ENCODE measurements at regions not wholly inside any gene's neighbourhood (a gene's known extent, or its start where the extent isn't known, plus 50 kb on each side); places are given as distances from the start of the nearest gene placed in this dataset.

DNA sequence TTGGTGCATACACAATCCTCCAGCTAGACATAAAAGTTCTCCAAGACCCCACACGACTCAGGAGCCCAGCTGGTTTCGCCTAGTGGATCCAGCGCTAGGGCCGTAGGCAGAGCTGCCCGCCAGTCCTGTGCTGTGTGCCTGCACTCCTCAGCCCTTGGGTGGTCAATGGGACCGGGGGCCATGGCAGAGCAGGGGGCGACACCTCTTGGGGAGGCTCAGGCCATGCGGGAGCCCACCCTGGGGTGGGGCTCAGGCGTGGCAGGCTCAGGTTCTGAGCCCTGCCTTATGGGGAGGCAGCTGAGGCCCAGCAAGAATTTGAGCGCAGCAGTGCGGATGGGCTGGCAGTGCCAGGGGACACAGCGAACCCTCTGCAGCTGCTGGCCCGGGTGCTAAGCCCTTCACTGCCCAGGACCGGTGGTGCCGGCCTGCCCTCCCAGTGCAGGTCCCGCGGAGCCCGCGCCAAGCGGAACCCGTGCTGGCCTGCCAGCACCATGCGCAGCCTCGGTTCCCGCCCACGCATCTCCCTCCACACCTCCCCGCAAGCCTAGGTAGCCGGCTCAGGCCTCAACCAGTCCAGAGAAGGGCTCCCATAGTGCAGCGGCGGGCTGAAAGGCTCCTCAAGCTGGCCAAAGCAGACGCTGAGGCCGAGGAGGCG is 1566.6 kb upstream of the SLC39A10 start:
- TF ChIP-seq, protein P1, sequence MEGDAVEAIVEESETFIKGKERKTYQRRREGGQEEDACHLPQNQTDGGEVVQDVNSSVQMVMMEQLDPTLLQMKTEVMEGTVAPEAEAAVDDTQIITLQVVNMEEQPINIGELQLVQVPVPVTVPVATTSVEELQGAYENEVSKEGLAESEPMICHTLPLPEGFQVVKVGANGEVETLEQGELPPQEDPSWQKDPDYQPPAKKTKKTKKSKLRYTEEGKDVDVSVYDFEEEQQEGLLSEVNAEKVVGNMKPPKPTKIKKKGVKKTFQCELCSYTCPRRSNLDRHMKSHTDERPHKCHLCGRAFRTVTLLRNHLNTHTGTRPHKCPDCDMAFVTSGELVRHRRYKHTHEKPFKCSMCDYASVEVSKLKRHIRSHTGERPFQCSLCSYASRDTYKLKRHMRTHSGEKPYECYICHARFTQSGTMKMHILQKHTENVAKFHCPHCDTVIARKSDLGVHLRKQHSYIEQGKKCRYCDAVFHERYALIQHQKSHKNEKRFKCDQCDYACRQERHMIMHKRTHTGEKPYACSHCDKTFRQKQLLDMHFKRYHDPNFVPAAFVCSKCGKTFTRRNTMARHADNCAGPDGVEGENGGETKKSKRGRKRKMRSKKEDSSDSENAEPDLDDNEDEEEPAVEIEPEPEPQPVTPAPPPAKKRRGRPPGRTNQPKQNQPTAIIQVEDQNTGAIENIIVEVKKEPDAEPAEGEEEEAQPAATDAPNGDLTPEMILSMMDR (IDR thresholded peaks at IDR 0.05 in 2 of 3, conservative IDR thresholded peaks at IDR 0.05 in 1 of 3; ENCODE audit: control insufficient read depth in 2 of 3, extremely low read depth in 1 of 3, insufficient read depth in 1 of 3, low read depth in 3 of 3, low read length in 3 of 3): no peak
- TF ChIP-seq CBX5 (IDR thresholded peaks at IDR 0.05; ENCODE audit: low read depth) (no peak), BCL11A (IDR thresholded peaks at IDR 0.05; ENCODE audit: low read depth, low read length) (no peak), CHD1 (IDR thresholded peaks at IDR 0.05; ENCODE audit: low read depth, low read length) (no peak), POLR2AphosphoS5 (IDR thresholded peaks at IDR 0.05; ENCODE audit: low read length) (no peak), NR2C2 (IDR thresholded peaks at IDR 0.05; ENCODE audit: borderline replicate concordance, control insufficient read depth, insufficient read length, low read depth) (no peak)

Data from GM12878 (cell line).